GM10266 (cell line): ENCODE measurements at regions not wholly inside any gene's neighbourhood (a gene's known extent, or its start where the extent isn't known, plus 50 kb on each side); places are given as distances from the start of the nearest gene placed in this dataset.

Experiments used
- DNase-seq: peaks from one replicate; pipeline ENCODE4 v3.0.0; 2012; ENCODE audit errors: extremely low spot score
- CTCF ChIP-seq: IDR thresholded peaks from 2 replicates; pipeline ENCODE4 v1.5.1; 2012; ENCODE audit warnings: mild to moderate bottlenecking, low read depth; ENCODE audit not compliant: control insufficient read depth, insufficient read depth; ENCODE audit errors: missing control alignments

GRCh38 chr5:120843390-120843980, 379.4 kb downstream of the PRR16 start:
- DNase-seq = no peak
- TF ChIP-seq CTCF = no peak

DNA sequence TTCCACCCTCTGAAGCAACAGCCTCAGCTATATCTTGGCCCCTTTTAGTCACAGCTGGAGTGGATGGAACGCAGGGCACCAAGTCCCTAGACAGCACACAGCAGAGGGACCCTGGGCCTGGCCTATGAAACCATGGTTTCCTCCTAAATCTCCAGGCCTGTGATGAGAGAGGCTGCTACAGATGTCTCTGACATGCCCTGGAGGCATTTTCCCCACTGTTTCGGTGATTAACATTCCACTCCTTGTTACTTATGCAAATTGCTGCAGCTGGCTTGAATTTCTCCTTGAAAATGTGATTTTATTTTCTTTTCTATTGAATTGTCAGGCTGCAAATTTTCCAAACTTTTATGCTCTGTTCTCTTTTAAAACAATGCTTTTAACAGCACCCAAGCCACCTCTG, 384.8 kb downstream of the PRR16 start:
- DNase-seq = no peak

GRCh38 chr5:120852222-120852860, 388.2 kb downstream of the PRR16 start:
- DNase-seq = no peak
- no peak for TF ChIP-seq CTCF

More for the DNA sequence above, 384.8 kb downstream of the PRR16 start:
- no peak for TF ChIP-seq CTCF

DNA sequence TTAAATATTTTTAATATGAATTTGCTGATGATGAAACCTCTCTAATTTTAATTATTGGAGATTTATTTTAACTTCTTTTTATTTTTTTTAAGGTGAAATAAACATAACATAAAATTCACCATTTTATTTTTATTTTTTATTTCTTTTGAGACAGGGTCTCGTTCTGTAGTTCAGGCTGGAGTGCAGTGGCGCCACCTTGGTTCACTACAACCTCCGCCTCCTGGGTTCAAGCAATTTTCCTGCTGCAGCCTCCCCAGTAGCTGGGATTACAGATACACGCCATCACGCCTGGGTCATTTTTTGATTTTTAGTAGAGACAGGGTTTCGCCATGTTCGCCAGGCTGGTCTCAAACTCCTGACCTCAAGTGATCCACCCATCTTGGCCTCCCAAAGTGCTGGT, 402.9 kb downstream of the PRR16 start:
- no peak for TF ChIP-seq CTCF
- no peak for DNase-seq

DNA sequence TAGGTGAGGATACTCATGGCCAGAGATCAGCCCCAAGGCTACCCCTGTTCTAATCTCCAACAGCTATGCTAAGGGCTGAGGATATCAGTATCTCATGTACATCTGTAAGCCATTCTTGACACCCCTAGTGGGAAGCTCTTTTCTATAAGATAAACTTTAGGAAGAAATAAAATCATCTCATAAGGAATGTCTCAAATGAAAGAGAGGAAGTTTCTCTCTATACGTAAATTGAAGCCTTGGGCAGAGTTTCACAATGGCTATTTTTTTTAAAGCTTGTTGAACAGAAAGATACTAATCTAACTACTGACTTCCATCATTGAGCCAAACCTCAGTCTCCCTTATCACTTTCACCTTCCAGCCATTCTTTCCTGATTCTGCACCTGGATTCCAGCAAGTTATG, 405.7 kb downstream of the PRR16 start:
- DNase-seq = no peak
- no peak for TF ChIP-seq CTCF

DNA sequence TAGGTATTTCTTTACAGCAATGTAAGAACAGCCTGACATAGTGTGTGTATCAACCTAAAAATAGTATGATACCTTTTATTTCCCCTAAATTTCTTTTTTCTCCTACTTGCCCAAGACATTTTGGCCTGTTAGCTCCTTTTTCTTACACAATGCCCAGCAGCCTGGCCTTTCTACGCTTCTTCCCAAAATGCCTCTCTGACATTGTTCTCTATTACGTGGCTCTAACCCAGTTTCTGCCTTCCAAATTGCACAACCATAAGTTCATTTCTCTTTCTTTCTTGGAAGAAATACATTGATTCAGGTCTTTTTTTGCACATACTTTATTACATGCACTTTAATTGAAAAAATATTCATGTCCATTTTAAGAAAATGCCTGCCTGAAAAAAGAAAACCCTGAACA, 408.2 kb downstream of the PRR16 start:
- no peak for TF ChIP-seq CTCF
- DNase-seq = no peak

- DNase-seq = no peak
- no peak for TF ChIP-seq CTCF
Measured at GRCh38 chr5:120873083-120873482, 409.0 kb downstream of the PRR16 start.
